IgD-negative memory B cell (primary cell): ENCODE measurements at regions not wholly inside any gene's neighbourhood (a gene's known extent, or its start where the extent isn't known, plus 50 kb on each side); places are given as distances from the start of the nearest gene placed in this dataset.

Source experiments
- H3K27ac Mint-ChIP-seq, 3 donors: one replicate each; pipeline ENCODE4 v1.8.0; 2020 to 2022; ENCODE audit warnings: mild to moderate bottlenecking in 3 of 3, mixed read lengths in 3 of 3, moderate library complexity in 1 of 3
- H3K27me3 Mint-ChIP-seq: one replicate; pipeline ENCODE4 v1.8.0; 2021; ENCODE audit warnings: mixed read lengths
- H3K36me3 Mint-ChIP-seq: one replicate; pipeline ENCODE4 v1.8.0; 2020; ENCODE audit warnings: mild to moderate bottlenecking, mixed read lengths
- H3K4me1 Mint-ChIP-seq, 3 donors: one replicate each; pipeline ENCODE4 v1.8.0; 2020 to 2022; ENCODE audit warnings: mixed read lengths in 3 of 3, mild to moderate bottlenecking in 1 of 3
- H3K4me3 Mint-ChIP-seq, 4 donors: one replicate each; pipeline ENCODE4 v1.8.0; 2020 to 2022; ENCODE audit warnings: mild to moderate bottlenecking in 4 of 4, mixed read lengths in 4 of 4, moderate library complexity in 3 of 4
- H3K9me3 Mint-ChIP-seq, 3 donors: one replicate each; pipeline ENCODE4 v1.8.0; 2020 to 2021; ENCODE audit warnings: mixed read lengths in 3 of 3, mild to moderate bottlenecking in 1 of 3

- H3K4me3 Mint-ChIP-seq, result no peak overlapping the region
- peaks cover 25% of the 10 kb centered on the region for H3K27me3 Mint-ChIP-seq
- no peak overlapping the region for H3K27ac Mint-ChIP-seq
- H3K9me3 Mint-ChIP-seq, result peaks cover 0 to 2% (median 0%) of the 10 kb centered on the region in 3 donors
- H3K4me1 Mint-ChIP-seq, result peaks cover 2 to 9% (median 8%) of the 10 kb centered on the region in 3 donors
- H3K36me3 Mint-ChIP-seq, result peaks cover 1% of the 10 kb centered on the region
These were observed 110.8 kb upstream of the SPON1 start for GRCh38 chr11:13851691-13852090.

GRCh38 chr11:13852481-13852880, 110.0 kb upstream of the SPON1 start:
- Mint-ChIP-seq H3K4me1 (peaks cover 2 to 9% (median 8%) of the 10 kb centered on the region in 3 donors), H3K4me3 (no peak overlapping the region), H3K9me3 (peaks cover 0 to 3% (median 0%) of the 10 kb centered on the region in 3 donors), H3K36me3 (peaks cover 1% of the 10 kb centered on the region), H3K27ac (peak overlapping the region in 1 of 3 donors; percentile 60), H3K27me3 (peaks cover 21% of the 10 kb centered on the region)

- Mint-ChIP-seq H3K4me1 (peaks cover 7 to 20% (median 17%) of the 10 kb centered on the region in 3 donors), H3K36me3 (peaks cover 3% of the 10 kb centered on the region), H3K27ac (no peak overlapping the region), H3K27me3 (peaks cover 4% of the 10 kb centered on the region), H3K4me3 (no peak overlapping the region), H3K9me3 (peaks cover 0 to 11% (median 0%) of the 10 kb centered on the region in 3 donors)
These were observed 104.7 kb upstream of the SPON1 start for GRCh38 chr11:13857828-13858227.

GRCh38 chr11:13859892-13860291, 102.6 kb upstream of the SPON1 start:
- no peak overlapping the region for H3K27ac Mint-ChIP-seq

GRCh38 chr11:13861411-13861810, 101.1 kb upstream of the SPON1 start:
- Mint-ChIP-seq H3K27ac (peak overlapping the region in 1 of 3 donors; percentile 55), H3K27me3 (peaks cover 2% of the 10 kb centered on the region), H3K9me3 (peaks cover 0 to 12% (median 0%) of the 10 kb centered on the region in 3 donors), H3K4me3 (peak overlapping the region in 3 of 4 donors; percentile 4 to 89 (median 61)), H3K4me1 (peaks cover 7 to 20% (median 17%) of the 10 kb centered on the region in 3 donors), H3K36me3 (peaks cover 2% of the 10 kb centered on the region)

More at GRCh38 chr11:13859892-13860291, 102.6 kb upstream of the SPON1 start:
- peaks cover 3% of the 10 kb centered on the region for H3K36me3 Mint-ChIP-seq
- peaks cover 4% of the 10 kb centered on the region for H3K27me3 Mint-ChIP-seq
- peaks cover 0 to 9% (median 0%) of the 10 kb centered on the region in 3 donors for H3K9me3 Mint-ChIP-seq
- no peak overlapping the region for H3K4me3 Mint-ChIP-seq
- peaks cover 7 to 20% (median 17%) of the 10 kb centered on the region in 3 donors for H3K4me1 Mint-ChIP-seq

GRCh38 chr11:13862845-13863392, 99.6 kb upstream of the SPON1 start:
- H3K4me1 Mint-ChIP-seq, result peaks cover 7 to 20% (median 17%) of the 10 kb centered on the region in 3 donors
- H3K9me3 Mint-ChIP-seq, result peaks cover 0 to 11% (median 0%) of the 10 kb centered on the region in 3 donors
- no peak overlapping the region for H3K4me3 Mint-ChIP-seq
- H3K27ac Mint-ChIP-seq, result no peak overlapping the region
- peaks cover 2% of the 10 kb centered on the region for H3K36me3 Mint-ChIP-seq
- peaks cover 2% of the 10 kb centered on the region for H3K27me3 Mint-ChIP-seq

GRCh38 chr11:13868710-13869397, 93.7 kb upstream of the SPON1 start:
- H3K4me1 Mint-ChIP-seq, result peaks cover 3 to 11% (median 4%) of the 10 kb centered on the region in 3 donors
- H3K4me3 Mint-ChIP-seq, result no peak overlapping the region
- peaks cover 10% of the 10 kb centered on the region for H3K27me3 Mint-ChIP-seq
- peaks cover 4% of the 10 kb centered on the region for H3K36me3 Mint-ChIP-seq
- peak overlapping the region in 1 of 3 donors; percentile 36 for H3K27ac Mint-ChIP-seq
- peaks cover 0 to 3% (median 0%) of the 10 kb centered on the region in 3 donors for H3K9me3 Mint-ChIP-seq

- peaks cover 0 to 3% (median 0%) of the 10 kb centered on the region in 3 donors for H3K9me3 Mint-ChIP-seq
- no peak overlapping the region for H3K4me3 Mint-ChIP-seq
- H3K27ac Mint-ChIP-seq, result peak overlapping the region in 1 of 3 donors; percentile 36
- H3K36me3 Mint-ChIP-seq, result peaks cover 4% of the 10 kb centered on the region
- H3K4me1 Mint-ChIP-seq, result peaks cover 3 to 11% (median 4%) of the 10 kb centered on the region in 3 donors
- peaks cover 10% of the 10 kb centered on the region for H3K27me3 Mint-ChIP-seq
These were observed 93.1 kb upstream of the SPON1 start for GRCh38 chr11:13869398-13869886.

- Mint-ChIP-seq H3K36me3 (peaks cover 4% of the 10 kb centered on the region), H3K27me3 (peaks cover 10% of the 10 kb centered on the region), H3K4me3 (no peak overlapping the region), H3K9me3 (peaks cover 0 to 2% (median 0%) of the 10 kb centered on the region in 3 donors), H3K4me1 (peaks cover 3 to 7% (median 4%) of the 10 kb centered on the region in 3 donors), H3K27ac (no peak overlapping the region)
These were observed 87.9 kb upstream of the SPON1 start for GRCh38 chr11:13874597-13874996.

- H3K36me3 Mint-ChIP-seq, result peaks cover 4% of the 10 kb centered on the region
- no peak overlapping the region for H3K4me3 Mint-ChIP-seq
- peaks cover 0 to 2% (median 0%) of the 10 kb centered on the region in 3 donors for H3K9me3 Mint-ChIP-seq
- peaks cover 10% of the 10 kb centered on the region for H3K27me3 Mint-ChIP-seq
- no peak overlapping the region for H3K27ac Mint-ChIP-seq
- peaks cover 6 to 16% (median 8%) of the 10 kb centered on the region in 3 donors for H3K4me1 Mint-ChIP-seq
These were observed 86.9 kb upstream of the SPON1 start for GRCh38 chr11:13875643-13876042.

- Mint-ChIP-seq H3K36me3 (peaks cover under 1% of the 10 kb centered on the region), H3K4me3 (no peak overlapping the region), H3K27me3 (peaks cover 10% of the 10 kb centered on the region), H3K4me1 (peaks cover 8 to 20% (median 9%) of the 10 kb centered on the region in 3 donors), H3K27ac (no peak overlapping the region), H3K9me3 (peaks cover 0 to 2% (median 0%) of the 10 kb centered on the region in 3 donors)
These were observed 86.1 kb upstream of the SPON1 start for GRCh38 chr11:13876423-13876822.

- Mint-ChIP-seq H3K36me3 (no peaks in the 10 kb centered on the region), H3K4me1 (peaks cover 5 to 20% (median 5%) of the 10 kb centered on the region in 3 donors), H3K9me3 (peaks cover 0 to 2% (median 0%) of the 10 kb centered on the region in 3 donors), H3K27me3 (peaks cover 7% of the 10 kb centered on the region), H3K4me3 (no peak overlapping the region), H3K27ac (no peak overlapping the region)
These were observed 84.4 kb upstream of the SPON1 start for GRCh38 chr11:13878077-13878476.

- Mint-ChIP-seq H3K27me3 (peaks cover 2% of the 10 kb centered on the region), H3K9me3 (peaks cover 0 to 2% (median 0%) of the 10 kb centered on the region in 3 donors), H3K27ac (no peak overlapping the region), H3K4me3 (no peak overlapping the region), H3K36me3 (no peaks in the 10 kb centered on the region), H3K4me1 (peaks cover 5 to 19% (median 5%) of the 10 kb centered on the region in 3 donors)
These were observed 81.9 kb upstream of the SPON1 start for GRCh38 chr11:13880634-13881033.

GRCh38 chr11:13881226-13881905, 81.2 kb upstream of the SPON1 start:
- no peaks in the 10 kb centered on the region for H3K36me3 Mint-ChIP-seq
- peaks cover 5 to 19% (median 5%) of the 10 kb centered on the region in 3 donors for H3K4me1 Mint-ChIP-seq
- peaks cover 2% of the 10 kb centered on the region for H3K27me3 Mint-ChIP-seq
- peaks cover 0 to 2% (median 0%) of the 10 kb centered on the region in 3 donors for H3K9me3 Mint-ChIP-seq
- no peak overlapping the region for H3K4me3 Mint-ChIP-seq
- no peak overlapping the region for H3K27ac Mint-ChIP-seq

- H3K9me3 Mint-ChIP-seq, result peaks cover 0 to 3% (median 2%) of the 10 kb centered on the region in 3 donors
- H3K36me3 Mint-ChIP-seq, result no peaks in the 10 kb centered on the region
- peaks cover 2% of the 10 kb centered on the region for H3K27me3 Mint-ChIP-seq
- H3K27ac Mint-ChIP-seq, result peak overlapping the region in 1 of 3 donors; percentile 41
- peaks cover 5 to 19% (median 5%) of the 10 kb centered on the region in 3 donors for H3K4me1 Mint-ChIP-seq
- no peak overlapping the region for H3K4me3 Mint-ChIP-seq
These were observed 79.5 kb upstream of the SPON1 start for GRCh38 chr11:13883042-13883441.
